OCI-LY7 (cell line): ENCODE measurements at regions not wholly inside any gene's neighbourhood (a gene's known extent, or its start where the extent isn't known, plus 50 kb on each side); places are given as distances from the start of the nearest gene placed in this dataset.

ENCODE experiments used
- BruUV-seq: library from RNA; stranded (reverse); fragments of 400-500 nt; replicated peaks from 2 replicates; lab custom pipeline; 2021; lab: Mats Ljungman, UMichigan
- CTCF ChIA-PET: fragments of 300-600 bp; sonication (Branson Sonifier 250); formaldehyde crosslinking; loops from one replicate; lab custom pipeline; 2022; ENCODE audit warnings: antibody characterized with exemption; ENCODE audit not compliant: unreplicated experiment; lab: Charles Lee
- POLR2A ChIA-PET: fragments of 300-600 bp; sonication (Branson Sonifier 250); formaldehyde crosslinking; loops from one replicate; lab custom pipeline; 2022; ENCODE audit warnings: antibody characterized with exemption; lab: Charles Lee
- DNase-seq: peaks from one replicate; pipeline ENCODE4 v3.0.0-alpha.2; 2015; ENCODE audit warnings: low spot score
- H2AFZ ChIP-seq: fragments of 200-600 bp; sonication (generic), shearing (Covaris generic); 2 replicates; pipeline ENCODE4 v1.6.1; 2014; ENCODE audit warnings: mild to moderate bottlenecking, antibody characterized with exemption, low read length, moderate library complexity
- H3K27ac ChIP-seq: fragments of 200-600 bp; sonication (generic); 2 replicates; pipeline ENCODE4 v1.5.1; 2014; ENCODE audit warnings: mixed run types, low read depth, mild to moderate bottlenecking, moderate library complexity, low read length, inconsistent platforms; ENCODE audit not compliant: poor library complexity, severe bottlenecking
- H3K36me3 ChIP-seq: fragments of 200-600 bp; sonication (generic); 2 replicates; pipeline ENCODE4 v1.6.1; 2014; ENCODE audit warnings: mild to moderate bottlenecking, antibody characterized with exemption, low read length, moderate library complexity, mixed read lengths; ENCODE audit not compliant: insufficient read depth
- H3K4me1 ChIP-seq: fragments of 200-600 bp; sonication (generic); 2 replicates; pipeline ENCODE4 v1.5.1; 2014; ENCODE audit warnings: mild to moderate bottlenecking, low read length; ENCODE audit not compliant: insufficient read depth, poor library complexity, severe bottlenecking
- H3K4me2 ChIP-seq: fragments of 200-600 bp; sonication (generic); 2 replicates; pipeline ENCODE4 v1.6.1; 2014; ENCODE audit warnings: mild to moderate bottlenecking, low read length
- H3K4me3 ChIP-seq: fragments of 200-600 bp; sonication (generic); 2 replicates; pipeline ENCODE4 v1.5.1; 2014; ENCODE audit warnings: mild to moderate bottlenecking, low read depth, low read length; ENCODE audit not compliant: poor library complexity, severe bottlenecking
- H3K79me2 ChIP-seq: fragments of 200-600 bp; sonication (generic); 2 replicates; pipeline ENCODE4 v1.6.1; 2016; ENCODE audit warnings: low read depth, mild to moderate bottlenecking, low read length, moderate library complexity, mixed read lengths; ENCODE audit not compliant: insufficient read depth
- H3K9me2 ChIP-seq: fragments of 200-600 bp; sonication (generic); 2 replicates; pipeline ENCODE4 v1.6.1; 2016; ENCODE audit warnings: mild to moderate bottlenecking, low read length, mixed read lengths; ENCODE audit not compliant: insufficient read depth
- H3K9me3 ChIP-seq: fragments of 200-600 bp; sonication (generic); 2 replicates; pipeline ENCODE4 v1.6.1; 2014; ENCODE audit warnings: mild to moderate bottlenecking, mixed run types, low read length, mixed read lengths
- H4K20me1 ChIP-seq: fragments of 200-600 bp; sonication (generic); 2 replicates; pipeline ENCODE4 v1.6.1; 2014; ENCODE audit warnings: mild to moderate bottlenecking, antibody characterized with exemption, low read length, moderate library complexity, mixed read lengths; ENCODE audit not compliant: insufficient read depth
- CTCF ChIP-seq: fragments of 200-600 bp; sonication (generic); conservative IDR thresholded peaks from 2 replicates; pipeline ENCODE4 v1.5.1; 2014; ENCODE audit warnings: mild to moderate bottlenecking, antibody characterized with exemption, low read length, moderate library complexity, mixed read lengths
- EZH2phosphoT487 ChIP-seq: fragments of 200-600 bp; sonication (generic); IDR thresholded peaks from 2 replicates; pipeline ENCODE4 v1.6.1; 2018; ENCODE audit warnings: low read depth, borderline replicate concordance, mild to moderate bottlenecking, mixed run types, antibody characterized with exemption, low read length, moderate library complexity, mixed read lengths
- intact Hi-C: fragments of 100-400 bp; cut with micrococcal nuclease; formaldehyde crosslinking; loops from one replicate; pipeline ENCODE4 v1.10.0; 2022; ENCODE audit not compliant: unreplicated experiment

GRCh38 chr21:31801551-31802219 lies 69.8 kb upstream of the SCAF4 start:
- Histone ChIP-seq H3K79me2 (no peaks in the 10 kb centered on the region), H3K9me2 (no peaks in the 10 kb centered on the region), H3K36me3 (no peaks in the 10 kb centered on the region), H4K20me1 (no peaks in the 10 kb centered on the region), H3K27ac (no peak overlapping the region), H3K4me1 (no peaks in the 10 kb centered on the region), H3K4me2 (no peak overlapping the region), H3K4me3 (no peak overlapping the region), H2AFZ (no peak overlapping the region), H3K9me3 (no peaks in the 10 kb centered on the region)
- no TSS peak for BruUV-seq
- CTCF ChIA-PET: no interaction called here
- POLR2A ChIA-PET: interaction anchor here (0.6 kb wide), 1 partner anchor 608 kb away, joined by 3 read pairs; no protein-coding TSS in a partner anchor
- no peak for DNase-seq
- intact Hi-C loops: no loop called here
- TF ChIP-seq CTCF (no peak), EZH2phosphoT487 (no peak)

GRCh38 chr21:31798842-31799704 lies 67.2 kb upstream of the SCAF4 start:
- H3K36me3 ChIP-seq: no peaks in the 10 kb centered on the region
- H2AFZ ChIP-seq: no peak overlapping the region
- no TSS peak for BruUV-seq
- CTCF ChIA-PET: no interaction called here
- H3K27ac ChIP-seq: no peak overlapping the region
- intact Hi-C loops: no loop called here
- no peak for TF ChIP-seq EZH2phosphoT487
- TF ChIP-seq CTCF: no peak
- no peak overlapping the region for H3K4me2 ChIP-seq
- no peaks in the 10 kb centered on the region for H3K9me3 ChIP-seq
- no peaks in the 10 kb centered on the region for H4K20me1 ChIP-seq
- no peak overlapping the region for H3K4me3 ChIP-seq
- H3K79me2 ChIP-seq: no peaks in the 10 kb centered on the region
- H3K9me2 ChIP-seq: no peaks in the 10 kb centered on the region
- POLR2A ChIA-PET: interaction anchor here (0.7 to 1.2 kb wide), 3 partner anchors 11 to 207 kb away, joined by 3 read pairs; no protein-coding TSS in a partner anchor
- no peaks in the 10 kb centered on the region for H3K4me1 ChIP-seq
- DNase-seq: no peak
